ENCODE measurements at regions not wholly inside any gene's neighbourhood (a gene's known extent, or its start where the extent isn't known, plus 50 kb on each side); places are given as distances from the start of the nearest gene placed in this dataset.

- TF ChIP-seq POLR2AphosphoS5 (IDR thresholded peaks at IDR 0.05) (no peak), CTCF (IDR thresholded peaks at IDR 0.05) (no peak), POLR2A (IDR thresholded peaks at IDR 0.05) (no peak)
- Histone ChIP-seq H3K36me3 (no peaks in the 10 kb centered on the region), H3K9me3 (no peaks in the 10 kb centered on the region), H3K4me1 (replicated peaks) (no peaks in the 10 kb centered on the region), H3K27ac (no peak overlapping the region), H3K27me3 (replicated peaks; ENCODE audit: insufficient read depth) (no peaks in the 10 kb centered on the region), H3K4me3 (no peak overlapping the region)
- intact Hi-C loops (cut with DNase I): no loop called here
- 40% methylated on average over 1 of the region's 1 CpG for WGBS
- no peak for DNase-seq (ENCODE audit: low spot score)
Measured at GRCh38 chr16:80014241-80014939, 413.9 kb upstream of the MAF start.

- WGBS: 82% methylated on average over 3 of the region's 3 CpGs
- no peaks in the 10 kb centered on the region for H3K27me3 ChIP-seq (replicated peaks; ENCODE audit: insufficient read depth)
- no peak for DNase-seq (ENCODE audit: low spot score)
- no peak overlapping the region for H3K27ac ChIP-seq
- intact Hi-C loops (cut with DNase I): no loop called here
- TF ChIP-seq POLR2A (IDR thresholded peaks at IDR 0.05) (no peak), CTCF (IDR thresholded peaks at IDR 0.05) (no peak), POLR2AphosphoS5 (IDR thresholded peaks at IDR 0.05) (no peak)
- no peaks in the 10 kb centered on the region for H3K9me3 ChIP-seq
- no peak overlapping the region for H3K4me3 ChIP-seq
- no peaks in the 10 kb centered on the region for H3K4me1 ChIP-seq (replicated peaks)
- H3K36me3 ChIP-seq: no peaks in the 10 kb centered on the region
Measured at GRCh38 chr16:80012586-80012985, 412.0 kb upstream of the MAF start.

GRCh38 chr16:80009971-80010659 is 409.6 kb upstream of the MAF start:
- Histone ChIP-seq H3K27ac (no peak overlapping the region), H3K4me3 (no peak overlapping the region), H3K27me3 (replicated peaks; ENCODE audit: insufficient read depth) (no peaks in the 10 kb centered on the region), H3K4me1 (replicated peaks) (no peaks in the 10 kb centered on the region), H3K36me3 (no peaks in the 10 kb centered on the region), H3K9me3 (no peaks in the 10 kb centered on the region)
- intact Hi-C loops (cut with DNase I): no loop called here
- 72% methylated on average over 4 of the region's 4 CpGs for WGBS
- TF ChIP-seq POLR2A (IDR thresholded peaks at IDR 0.05) (no peak), POLR2AphosphoS5 (IDR thresholded peaks at IDR 0.05) (no peak), CTCF (IDR thresholded peaks at IDR 0.05) (no peak)
- DNase-seq (ENCODE audit: low spot score): no peak

- Histone ChIP-seq H3K27ac (no peak overlapping the region), H3K4me3 (no peak overlapping the region), H3K9me3 (no peaks in the 10 kb centered on the region), H3K27me3 (replicated peaks; ENCODE audit: insufficient read depth) (no peaks in the 10 kb centered on the region), H3K4me1 (replicated peaks) (no peaks in the 10 kb centered on the region), H3K36me3 (no peaks in the 10 kb centered on the region)
- DNase-seq (ENCODE audit: low spot score): no peak
- TF ChIP-seq POLR2AphosphoS5 (IDR thresholded peaks at IDR 0.05) (no peak), CTCF (IDR thresholded peaks at IDR 0.05) (no peak), POLR2A (IDR thresholded peaks at IDR 0.05) (no peak)
- 95% methylated on average over 2 of the region's 2 CpGs for WGBS
- intact Hi-C loops (cut with DNase I): no loop called here
Measured at GRCh38 chr16:80008857-80009256, 408.3 kb upstream of the MAF start.

- Histone ChIP-seq H3K27me3 (replicated peaks; ENCODE audit: insufficient read depth) (no peaks in the 10 kb centered on the region), H3K9me3 (no peaks in the 10 kb centered on the region), H3K4me3 (no peak overlapping the region), H3K4me1 (replicated peaks) (no peaks in the 10 kb centered on the region), H3K36me3 (no peaks in the 10 kb centered on the region), H3K27ac (no peak overlapping the region)
- no peak for DNase-seq (ENCODE audit: low spot score)
- intact Hi-C loops (cut with DNase I): no loop called here
- WGBS: 75% methylated on average over 4 of the region's 4 CpGs
- TF ChIP-seq CTCF (IDR thresholded peaks at IDR 0.05): no peak
- no peak for TF ChIP-seq POLR2A (IDR thresholded peaks at IDR 0.05)
- no peak for TF ChIP-seq POLR2AphosphoS5 (IDR thresholded peaks at IDR 0.05)
Measured at GRCh38 chr16:80007231-80007630, 406.7 kb upstream of the MAF start.
